Neuronal stem cell (in vitro differentiated cells): ENCODE measurements at regions not wholly inside any gene's neighbourhood (a gene's known extent, or its start where the extent isn't known, plus 50 kb on each side); places are given as distances from the start of the nearest gene placed in this dataset.

Experiments
- DNase-seq: peaks from one replicate; pipeline ENCODE4 v3.0.0-alpha.2; 2013; ENCODE audit warnings: low spot score
- H2AFZ ChIP-seq: one replicate; pipeline ENCODE4 v1.6.1; 2013; ENCODE audit warnings: mild to moderate bottlenecking, low read length, inconsistent platforms
- H2AK5ac ChIP-seq: 2 replicates; pipeline ENCODE4 v1.6.1; 2013; ENCODE audit warnings: low read depth, mild to moderate bottlenecking, inconsistent platforms, low read length, moderate library complexity, mixed read lengths
- H2BK120ac ChIP-seq: 2 replicates; pipeline ENCODE4 v1.6.1; 2013; ENCODE audit warnings: low read depth, mild to moderate bottlenecking, inconsistent platforms, low read length, moderate library complexity, mixed read lengths
- H2BK12ac ChIP-seq: one replicate; pipeline ENCODE4 v1.6.1; 2013; ENCODE audit warnings: low read length, inconsistent platforms
- H2BK15ac ChIP-seq: 2 replicates; pipeline ENCODE4 v1.6.1; 2013; ENCODE audit warnings: mild to moderate bottlenecking, low read length, inconsistent platforms, mixed read lengths
- H2BK5ac ChIP-seq: one replicate; pipeline ENCODE4 v1.6.1; 2013; ENCODE audit warnings: inconsistent platforms, mild to moderate bottlenecking, low read length, moderate library complexity
- H3K14ac ChIP-seq: one replicate; pipeline ENCODE4 v1.6.1; 2013; ENCODE audit warnings: low read length, inconsistent platforms
- H3K18ac ChIP-seq: 2 replicates; pipeline ENCODE4 v1.6.1; 2013; ENCODE audit warnings: low read length, inconsistent platforms
- H3K23ac ChIP-seq: 2 replicates; pipeline ENCODE4 v1.6.1; 2013; ENCODE audit warnings: low read depth, mild to moderate bottlenecking, mixed read lengths, low read length, inconsistent platforms; ENCODE audit not compliant: poor library complexity
- H3K27ac ChIP-seq: replicated peaks from 3 replicates; pipeline ENCODE4 v1.5.1; 2013; ENCODE audit warnings: low read length, inconsistent platforms
- H3K27me3 ChIP-seq, 3 experiments: 2 replicates each; pipeline ENCODE4 v1.6.1; 2013; ENCODE audit warnings: low read length in 3 of 3, mild to moderate bottlenecking in 2 of 3, inconsistent platforms in 1 of 3, low read depth in 1 of 3, mixed read lengths in 1 of 3, moderate library complexity in 1 of 3; ENCODE audit not compliant: control insufficient read depth in 3 of 3, insufficient read depth in 3 of 3
- H3K36me3 ChIP-seq, 2 donors: replicated peaks in 1 of 2; 2 replicates each; pipeline ENCODE4 v1.6.1; 2013; ENCODE audit warnings: low read length in 2 of 2; ENCODE audit not compliant: control insufficient read depth in 2 of 2, insufficient read depth in 2 of 2
- H3K4ac ChIP-seq: 2 replicates; pipeline ENCODE4 v1.6.1; 2013; ENCODE audit warnings: inconsistent platforms, mild to moderate bottlenecking, low read length, moderate library complexity
- H3K4me1 ChIP-seq, 2 donors: 1 replicate in 1 of 2; 2 replicates in 1 of 2; pipeline ENCODE4 v1.6.1; 2013; ENCODE audit warnings: low read length in 2 of 2, low read depth in 1 of 2; ENCODE audit not compliant: control insufficient read depth in 2 of 2, insufficient read depth in 1 of 2
- H3K4me2 ChIP-seq: one replicate; pipeline ENCODE4 v1.6.1; 2013; ENCODE audit warnings: mild to moderate bottlenecking, low read length, inconsistent platforms; ENCODE audit not compliant: insufficient read depth, poor library complexity, severe bottlenecking
- H3K4me3 ChIP-seq, 2 donors: 2 replicates each; pipeline ENCODE4 v1.5.1; 2013; ENCODE audit warnings: low read length in 2 of 2, mild to moderate bottlenecking in 2 of 2, inconsistent platforms in 1 of 2, moderate library complexity in 1 of 2
- H3K79me1 ChIP-seq: one replicate; pipeline ENCODE4 v1.6.1; 2013; ENCODE audit warnings: low read depth, mild to moderate bottlenecking, inconsistent platforms, low read length, moderate library complexity
- H3K9ac ChIP-seq: one replicate; pipeline ENCODE4 v1.6.1; 2013; ENCODE audit warnings: mild to moderate bottlenecking, low read depth, low read length, inconsistent platforms; ENCODE audit not compliant: poor library complexity
- H3K9me3 ChIP-seq, 2 donors: replicated peaks in 1 of 2; 2 replicates each; pipeline versions ENCODE3 to v1.6.1; 2013; ENCODE audit warnings: low read length in 2 of 2, mild to moderate bottlenecking in 2 of 2, inconsistent platforms in 1 of 2, low read depth in 1 of 2, mixed read lengths in 1 of 2, moderate library complexity in 1 of 2; ENCODE audit not compliant: control insufficient read depth in 2 of 2, insufficient read depth in 1 of 2
- H4K8ac ChIP-seq: one replicate; pipeline ENCODE4 v1.6.1; 2013; ENCODE audit warnings: low read depth, mild to moderate bottlenecking, inconsistent platforms, low read length, moderate library complexity
- H4K91ac ChIP-seq: one replicate; pipeline ENCODE4 v1.6.1; 2013; ENCODE audit warnings: low read length, low read depth, mild to moderate bottlenecking, inconsistent platforms; ENCODE audit not compliant: poor library complexity
- WGBS, 2 donors: extraction: QIAGEN DNeasy Blood & Tissue Kit; methylation state at CpG; one replicate each; pipeline ENCODE4 v1.1.7; 2013; ENCODE audit warnings: missing lambda C conversion rate in 2 of 2, mixed read lengths in 1 of 2; ENCODE audit not compliant: insufficient read length in 2 of 2, insufficient replicate concordance in 1 of 2; ENCODE audit errors: extremely low coverage in 2 of 2; 5-methylcytosine and 5-hydroxymethylcytosine counted together

DNA sequence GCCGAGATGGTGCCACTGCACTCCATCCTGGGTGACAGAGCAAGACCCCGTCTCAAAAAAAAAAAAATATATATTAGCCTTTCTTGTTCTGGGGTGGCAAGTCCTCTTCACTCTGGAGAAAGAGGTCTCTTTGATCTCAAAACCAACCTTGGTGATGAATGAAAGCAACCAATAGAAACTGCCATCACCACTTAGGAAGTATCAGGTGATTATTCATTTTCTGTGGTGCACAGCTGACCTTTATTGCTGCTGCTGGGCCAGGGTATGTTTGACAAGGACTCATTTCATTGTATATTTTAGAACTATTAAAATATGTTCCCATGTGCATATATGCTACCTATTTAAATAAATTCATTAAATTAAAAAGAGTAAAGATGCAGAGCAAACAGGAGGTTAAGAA lies 76.0 kb upstream of the KIT start:
- Histone ChIP-seq H3K27ac (no peak overlapping the region), H3K4me1 (no peaks in the 10 kb centered on the region), H3K9me3 (no peaks in the 10 kb centered on the region), H3K27me3 (no peaks in the 10 kb centered on the region), H2AK5ac (no peak overlapping the region), H2BK5ac (no peak overlapping the region), H4K91ac (no peak overlapping the region), H3K4ac (no peak overlapping the region), H2BK15ac (no peak overlapping the region), H3K4me2 (no peak overlapping the region), H3K79me1 (no peaks in the 10 kb centered on the region), H3K4me3 (no peak overlapping the region), H4K8ac (no peak overlapping the region), H3K18ac (no peak overlapping the region), H3K14ac (no peak overlapping the region), H3K23ac (no peak overlapping the region), H2AFZ (no peak overlapping the region), H2BK120ac (no peak overlapping the region), H2BK12ac (no peak overlapping the region), H3K9ac (no peak overlapping the region), H3K36me3 (no peaks in the 10 kb centered on the region)
- WGBS, 2 donors, result no CpG with 5 or more reads among the region's 2 CpGs
- DNase-seq, result no peak

DNA sequence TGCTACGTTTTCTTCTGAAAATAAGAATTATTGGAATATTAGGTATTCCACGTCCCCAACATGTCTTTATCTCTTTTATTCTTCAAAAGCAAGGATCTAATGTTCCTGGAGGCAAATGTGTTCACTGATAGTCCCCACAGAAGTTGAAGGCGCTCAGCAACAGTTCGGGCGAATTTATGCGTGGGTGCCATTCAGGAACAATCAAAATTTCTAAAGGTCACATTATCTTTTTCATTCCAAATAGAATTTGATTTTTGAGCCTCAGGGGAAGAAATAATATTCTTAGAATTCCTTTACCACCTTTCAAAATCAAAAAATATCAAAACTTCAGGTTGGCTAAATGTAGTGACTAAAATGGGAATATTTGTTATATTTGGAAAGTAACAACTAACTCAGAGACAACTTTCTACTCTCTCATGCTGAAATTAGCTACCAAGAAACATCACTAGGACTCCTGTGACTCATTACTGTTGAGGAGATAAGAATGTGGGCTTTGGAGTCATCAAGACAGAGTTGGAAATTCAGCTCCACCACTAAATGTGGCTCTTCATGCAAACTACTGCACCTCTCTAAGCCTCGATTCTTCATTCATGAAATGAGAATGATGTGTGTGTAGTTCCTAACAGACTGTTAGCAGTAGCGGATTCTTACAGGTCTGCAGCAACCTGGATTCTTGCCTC lies 72.3 kb upstream of the KIT start:
- H3K79me1 ChIP-seq, result no peaks in the 10 kb centered on the region
- no peak overlapping the region for H2AK5ac ChIP-seq
- no peaks in the 10 kb centered on the region for H3K4me1 ChIP-seq
- H2BK15ac ChIP-seq, result no peak overlapping the region
- DNase-seq, result no peak
- H3K23ac ChIP-seq, result no peak overlapping the region
- no peak overlapping the region for H3K4me2 ChIP-seq
- H4K8ac ChIP-seq, result no peak overlapping the region
- no peak overlapping the region for H3K4me3 ChIP-seq
- no peak overlapping the region for H2BK5ac ChIP-seq
- H2BK12ac ChIP-seq, result no peak overlapping the region
- H4K91ac ChIP-seq, result no peak overlapping the region
- H3K9ac ChIP-seq, result no peak overlapping the region
- H3K4ac ChIP-seq, result no peak overlapping the region
- H3K36me3 ChIP-seq, result no peaks in the 10 kb centered on the region
- H2AFZ ChIP-seq, result no peak overlapping the region
- no CpG with 5 or more reads among the region's 8 CpGs for WGBS, 2 donors
- H2BK120ac ChIP-seq, result no peak overlapping the region
- H3K18ac ChIP-seq, result no peak overlapping the region
- no peak overlapping the region for H3K14ac ChIP-seq
- no peaks in the 10 kb centered on the region for H3K27me3 ChIP-seq
- no peak overlapping the region for H3K27ac ChIP-seq
- no peaks in the 10 kb centered on the region for H3K9me3 ChIP-seq

DNA sequence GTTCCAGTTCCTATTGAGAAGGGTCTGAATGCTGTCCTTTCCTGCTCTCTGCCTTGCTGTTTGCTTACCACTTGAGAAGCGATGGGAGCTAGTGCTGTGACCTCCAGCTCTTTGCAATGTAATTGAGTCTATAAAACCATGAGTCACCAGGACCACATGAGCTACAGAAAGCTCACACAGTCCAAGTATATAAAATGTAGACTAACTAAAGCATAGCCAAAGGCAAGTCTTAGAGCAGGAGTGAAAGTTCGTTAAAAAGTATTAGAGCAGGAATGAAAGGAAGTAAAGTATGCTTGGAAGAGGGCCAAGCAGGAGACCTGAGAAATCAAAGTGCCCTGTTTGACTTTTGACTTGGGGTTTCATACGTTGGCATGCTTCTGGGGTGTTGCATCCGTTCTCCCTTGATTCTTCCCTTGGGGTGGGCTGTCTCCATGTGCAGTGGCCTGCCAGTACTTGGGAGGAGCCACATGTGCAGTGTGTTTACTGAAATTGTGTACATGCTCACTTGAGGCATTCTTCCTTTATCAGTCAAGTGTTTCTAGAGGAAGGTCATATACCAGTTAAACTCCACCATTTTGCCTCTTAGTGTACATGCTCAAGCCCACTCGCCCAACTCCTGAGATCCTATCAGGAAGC lies 71.3 kb upstream of the KIT start:
- Histone ChIP-seq H3K27me3 (no peaks in the 10 kb centered on the region), H3K4ac (no peak overlapping the region), H4K8ac (no peak overlapping the region), H2AK5ac (no peak overlapping the region), H3K4me1 (no peaks in the 10 kb centered on the region), H2BK5ac (no peak overlapping the region), H3K9me3 (no peaks in the 10 kb centered on the region), H3K27ac (no peak overlapping the region), H2AFZ (no peak overlapping the region), H2BK15ac (no peak overlapping the region), H3K4me2 (no peak overlapping the region), H4K91ac (no peak overlapping the region), H3K79me1 (no peaks in the 10 kb centered on the region), H3K23ac (no peak overlapping the region), H2BK120ac (no peak overlapping the region), H3K36me3 (no peaks in the 10 kb centered on the region), H3K9ac (no peak overlapping the region), H2BK12ac (no peak overlapping the region), H3K18ac (no peak overlapping the region), H3K4me3 (no peak overlapping the region), H3K14ac (no peak overlapping the region)
- no peak for DNase-seq
- no CpG with 5 or more reads among the region's 5 CpGs for WGBS, 2 donors

DNA sequence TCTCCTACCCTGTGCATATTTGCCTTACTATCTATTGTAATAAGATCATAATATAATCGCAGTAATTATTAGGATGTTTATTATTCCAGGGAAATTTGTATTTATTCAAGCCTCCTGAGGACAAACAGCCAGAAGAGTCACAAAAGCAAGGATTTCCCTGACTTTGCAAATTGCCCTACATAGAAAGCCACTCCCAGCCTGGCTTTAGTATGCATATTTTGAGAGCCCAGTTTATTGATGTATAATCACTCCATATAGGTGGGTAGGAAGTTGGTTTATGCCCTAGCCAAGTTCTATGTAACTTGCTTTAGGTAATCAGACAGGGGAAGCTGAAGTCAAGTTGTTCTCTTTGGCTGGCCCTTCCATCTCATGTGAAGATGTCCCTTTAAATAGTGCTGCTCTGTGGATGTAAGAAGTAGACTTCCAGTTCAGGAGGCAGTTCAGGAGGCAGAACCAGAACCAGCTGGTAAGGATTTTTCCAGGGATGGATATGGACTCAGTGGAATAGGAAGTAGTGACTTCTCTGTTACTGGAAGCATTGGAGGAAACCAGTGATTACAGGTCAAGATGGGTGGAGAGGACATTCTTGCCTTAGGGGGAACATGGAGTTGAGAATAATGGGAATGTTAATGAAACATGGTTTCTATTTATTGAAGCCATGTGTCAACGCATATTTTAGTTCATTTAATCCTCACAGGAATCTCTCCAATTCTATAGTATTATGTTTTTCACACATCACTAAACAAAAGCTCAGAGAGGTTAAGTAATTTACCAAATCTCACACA lies 70.5 kb upstream of the KIT start:
- no peak for DNase-seq
- no peak overlapping the region for H2BK120ac ChIP-seq
- H3K14ac ChIP-seq, result no peak overlapping the region
- H2BK12ac ChIP-seq, result no peak overlapping the region
- H3K36me3 ChIP-seq, result no peaks in the 10 kb centered on the region
- no peaks in the 10 kb centered on the region for H3K79me1 ChIP-seq
- no peak overlapping the region for H3K27ac ChIP-seq
- H2BK5ac ChIP-seq, result no peak overlapping the region
- no peaks in the 10 kb centered on the region for H3K9me3 ChIP-seq
- no peak overlapping the region for H3K18ac ChIP-seq
- no peak overlapping the region for H2AK5ac ChIP-seq
- no peak overlapping the region for H3K4me2 ChIP-seq
- no peak overlapping the region for H3K4ac ChIP-seq
- no peaks in the 10 kb centered on the region for H3K27me3 ChIP-seq
- no peak overlapping the region for H2AFZ ChIP-seq
- H2BK15ac ChIP-seq, result no peak overlapping the region
- WGBS, 2 donors, result no CpG with 5 or more reads among the region's 2 CpGs
- H3K9ac ChIP-seq, result no peak overlapping the region
- no peak overlapping the region for H4K91ac ChIP-seq
- H3K23ac ChIP-seq, result no peak overlapping the region
- no peak overlapping the region for H3K4me3 ChIP-seq
- no peak overlapping the region for H4K8ac ChIP-seq
- H3K4me1 ChIP-seq, result peaks cover 0 to 3% of the 10 kb centered on the region in 2 donors
